HCT116 (cell line): ENCODE measurements at regions not wholly inside any gene's neighbourhood (a gene's known extent, or its start where the extent isn't known, plus 50 kb on each side); places are given as distances from the start of the nearest gene placed in this dataset.

Experiments
- ATAC-seq: fragments of 200-7000 bp; cut with Tn5 transposase; 2 replicates; pipeline ENCODE4 v1.9.1; 2020; ENCODE audit warnings: mild to moderate bottlenecking, moderate library complexity
- BruUV-seq: library from RNA; stranded (reverse); fragments of 400-500 nt; replicated peaks from 2 replicates; lab custom pipeline; 2021; lab: Mats Ljungman, UMichigan
- CTCF ChIA-PET: fragments of 300-600 bp; sonication (Branson Sonifier 250); formaldehyde crosslinking; loops from one replicate; lab custom pipeline; 2021; ENCODE audit warnings: antibody characterized with exemption; lab: Charles Lee
- POLR2A ChIA-PET: fragments of 300-600, 350-600 bp; sonication (Branson Sonifier 250); formaldehyde crosslinking; loops from one replicate; lab custom pipeline; 2021; ENCODE audit warnings: antibody characterized with exemption; lab: Charles Lee
- RAD21 ChIA-PET, 2 experiments: fragments of 300-600 bp; sonication (Branson Sonifier 250); formaldehyde crosslinking; loops; one replicate each; lab custom pipeline; 2023; ENCODE audit warnings: low total read pairs in 2 of 2; ENCODE audit not compliant: uncharacterized antibody in 2 of 2, unreplicated experiment in 2 of 2, low non-redundant PET in 1 of 2; lab: Charles Lee
- DNase-seq: peaks from one replicate; pipeline ENCODE4 v3.0.0-alpha.2; 2010; ENCODE audit warnings: low read depth, low spot score
- H2AFZ ChIP-seq: fragments of 200-600 bp; shearing (Covaris generic), sonication (generic); 2 replicates; pipeline ENCODE4 v1.6.1; 2017; ENCODE audit warnings: low read depth, mixed run types, mixed read lengths, antibody characterized with exemption, low read length; ENCODE audit not compliant: poor library complexity, severe bottlenecking
- H3K27ac ChIP-seq: 2 replicates; pipeline ENCODE4 v1.5.1; 2012; ENCODE audit warnings: low read depth, low read length
- H3K27me3 ChIP-seq: fragments of 200-600 bp; sonication (generic); 2 replicates; pipeline ENCODE4 v1.6.1; 2016; ENCODE audit warnings: mixed run types, low read length, mixed read lengths; ENCODE audit not compliant: insufficient read depth
- H3K36me3 ChIP-seq, 2 experiments: fragments of 200-500 bp in 1 of 2; fragments of 200-600 bp in 1 of 2; sonication (Bioruptor generic) in 1 of 2; sonication (generic) in 1 of 2; 2 replicates each; pipeline versions ENCODE4 v1.5.1 to v1.6.1; 2014 to 2016; ENCODE audit warnings: low read length in 2 of 2, inconsistent platforms in 1 of 2, mixed read lengths in 1 of 2, mixed run types in 1 of 2; ENCODE audit not compliant: insufficient read depth in 2 of 2, control insufficient read depth in 1 of 2
- H3K4me1 ChIP-seq, 2 experiments: fragments of 200-600 bp in 1 of 2; sonication (generic) in 1 of 2; 2 replicates each; pipeline versions ENCODE4 v1.5.1 to v1.6.1; 2012 to 2017; ENCODE audit warnings: low read length in 2 of 2, inconsistent platforms in 1 of 2, mild to moderate bottlenecking in 1 of 2, mixed read lengths in 1 of 2, mixed run types in 1 of 2, moderate library complexity in 1 of 2; ENCODE audit not compliant: insufficient read depth in 2 of 2, control insufficient read depth in 1 of 2
- H3K4me2 ChIP-seq: fragments of 200-600 bp; sonication (generic); 2 replicates; pipeline ENCODE4 v1.6.1; 2017; ENCODE audit warnings: mixed run types, low read length, mixed read lengths
- H3K4me3 ChIP-seq, 2 experiments: fragments of 200-600 bp in 1 of 2; sonication (generic) in 1 of 2; replicated peaks in 1 of 2; 2 replicates each; pipeline ENCODE4 v1.5.1; 2011 to 2016; ENCODE audit warnings: low read length in 2 of 2, control low read depth in 1 of 2, low read depth in 1 of 2, mild to moderate bottlenecking in 1 of 2, mixed read lengths in 1 of 2, mixed run types in 1 of 2
- H3K79me2 ChIP-seq: fragments of 200-600 bp; sonication (generic); 2 replicates; pipeline ENCODE4 v1.6.1; 2017; ENCODE audit warnings: mild to moderate bottlenecking, mixed run types, low read length, moderate library complexity, mixed read lengths; ENCODE audit not compliant: insufficient read depth
- H3K9ac ChIP-seq: fragments of 200-600 bp; sonication (generic); 2 replicates; pipeline ENCODE4 v1.6.1; 2016; ENCODE audit warnings: low read length, mixed read lengths
- H3K9me2 ChIP-seq: fragments of 200-600 bp; sonication (generic), shearing (Covaris generic); 2 replicates; pipeline ENCODE4 v1.6.1; 2017; ENCODE audit warnings: mixed run types, mild to moderate bottlenecking, moderate library complexity; ENCODE audit not compliant: insufficient read depth
- H3K9me3 ChIP-seq, 2 experiments: fragments of 200-500 bp in 1 of 2; fragments of 200-600 bp in 1 of 2; sonication (Bioruptor generic) in 1 of 2; sonication (generic) in 1 of 2; 2 replicates each; pipeline ENCODE4 v1.6.1; 2014 to 2017; ENCODE audit warnings: low read length in 2 of 2, mixed read lengths in 2 of 2, inconsistent platforms in 1 of 2, low read depth in 1 of 2, mild to moderate bottlenecking in 1 of 2, mixed run types in 1 of 2, moderate library complexity in 1 of 2; ENCODE audit not compliant: control insufficient read depth in 1 of 2, insufficient read depth in 1 of 2
- H4K20me1 ChIP-seq: fragments of 200-600 bp; sonication (generic), shearing (Covaris generic); 2 replicates; pipeline ENCODE4 v1.6.1; 2017; ENCODE audit warnings: mixed run types, mild to moderate bottlenecking, moderate library complexity; ENCODE audit not compliant: insufficient read depth
- ATF3 ChIP-seq: IDR thresholded peaks from 2 replicates; pipeline ENCODE4 v1.6.1; 2012
- CEBPB ChIP-seq: IDR thresholded peaks from 2 replicates; pipeline ENCODE4 v1.6.1; 2012; ENCODE audit warnings: low read depth
- EZH2 ChIP-seq: fragments of 200-600 bp; sonication (generic); IDR thresholded peaks from 2 replicates; pipeline ENCODE4 v1.6.1; 2017; ENCODE audit warnings: antibody characterized with exemption, mixed run types
- EZH2phosphoT487 ChIP-seq: fragments of 200-600 bp; IDR thresholded peaks from 2 replicates; pipeline ENCODE4 v1.6.1; 2018; ENCODE audit warnings: antibody characterized with exemption, borderline replicate concordance
- FOSL1 ChIP-seq: IDR thresholded peaks from 2 replicates; pipeline ENCODE4 v1.6.1; 2012; ENCODE audit warnings: low read depth
- JUND ChIP-seq: IDR thresholded peaks from 2 replicates; pipeline ENCODE4 v1.6.1; 2012
- POLR2AphosphoS5 ChIP-seq: IDR thresholded peaks from 2 replicates; pipeline ENCODE4 v1.6.1; 2011; ENCODE audit warnings: mild to moderate bottlenecking, low read depth, low read length, moderate library complexity
- SP1 ChIP-seq: IDR thresholded peaks from 2 replicates; pipeline ENCODE4 v1.6.1; 2012; ENCODE audit warnings: low read depth
- SRF ChIP-seq: IDR thresholded peaks from 2 replicates; pipeline ENCODE4 v1.6.1; 2012; ENCODE audit warnings: low read depth
- ZBTB33 ChIP-seq: IDR thresholded peaks from 2 replicates; pipeline ENCODE4 v1.6.1; 2011; ENCODE audit warnings: mild to moderate bottlenecking, low read length, moderate library complexity; ENCODE audit not compliant: insufficient replicate concordance; ENCODE audit errors: extremely low read depth
- ZFX ChIP-seq: fragments of 450-650 bp; IDR thresholded peaks from 2 replicates; pipeline ENCODE4 v1.6.1; 2017
- ZNF274 ChIP-seq: fragments of 200-500 bp; sonication (Bioruptor generic); IDR thresholded peaks from 2 replicates; pipeline ENCODE4 v1.6.1; 2014; ENCODE audit warnings: mild to moderate bottlenecking, low read depth, low read length, inconsistent platforms
- intact Hi-C: fragments of 100-400 bp; cut with micrococcal nuclease; formaldehyde crosslinking; loops from 2 replicates; pipeline ENCODE4 v1.10.0; 2022
- TF ChIP-seq, protein P1 (sequence below): IDR thresholded peaks from 2 replicates; pipeline ENCODE4 v1.6.1; 2012

DNA sequence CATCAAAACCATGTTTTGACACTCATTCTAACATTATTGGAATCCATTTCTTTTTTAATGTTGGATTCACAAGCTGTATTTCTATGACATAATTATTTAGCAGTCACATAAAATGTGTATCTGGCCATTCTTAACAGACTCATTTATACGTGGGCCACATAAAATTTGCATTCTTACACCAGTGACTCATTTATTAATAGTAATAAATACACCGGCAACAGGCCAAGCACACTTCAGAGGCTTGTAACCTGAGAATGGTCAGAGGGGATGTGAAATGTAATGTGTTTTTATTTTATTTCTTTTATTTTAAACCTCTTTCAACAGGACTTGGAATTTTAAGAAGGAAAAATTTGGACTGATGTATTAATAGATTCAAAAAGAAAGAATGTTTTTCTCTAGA, 384.9 kb upstream of the RARB start (continued):
- no peak for TF ChIP-seq JUND

DNA sequence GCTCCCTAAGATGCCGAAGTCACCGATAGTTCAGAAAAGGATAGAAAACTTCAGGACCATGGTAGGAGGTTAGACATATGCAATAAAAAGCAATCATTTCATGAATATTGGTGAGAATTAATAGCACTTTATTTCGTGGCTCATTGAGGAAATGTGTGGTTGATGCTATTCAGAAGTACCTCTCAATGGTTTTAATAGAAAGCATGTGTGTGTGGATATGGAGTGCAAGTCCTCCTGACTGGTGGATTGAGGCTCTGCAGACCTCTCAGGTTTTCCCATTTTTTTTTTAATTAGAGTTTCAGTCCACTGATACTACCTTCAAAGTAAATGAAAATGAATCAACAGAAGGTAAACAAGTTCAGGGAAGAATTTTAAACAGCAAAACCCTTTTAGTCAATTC, 384.3 kb upstream of the RARB start:
- peaks cover 10% of the 10 kb centered on the region; the same call in 1 of the 2 replicates for H3K27me3 ChIP-seq
- intact Hi-C loops: no loop called here
- no peaks in the 10 kb centered on the region for H3K9me2 ChIP-seq
- H3K4me3 ChIP-seq: no peak overlapping the region
- H3K79me2 ChIP-seq: no peaks in the 10 kb centered on the region
- no peak for DNase-seq
- no peak overlapping the region for H3K4me2 ChIP-seq
- no peak for ATAC-seq
- no peak overlapping the region for H3K27ac ChIP-seq
- BruUV-seq: no TSS peak
- no peak overlapping the region for H2AFZ ChIP-seq
- no peak overlapping the region for H3K9ac ChIP-seq
- no peaks in the 10 kb centered on the region for H3K36me3 ChIP-seq
- TF ChIP-seq CEBPB (no peak), FOSL1 (no peak), SP1 (no peak), EZH2phosphoT487 (no peak), POLR2AphosphoS5 (no peak), EZH2 (no peak), ATF3 (no peak), SRF (no peak), ZNF274 (no peak), ZFX (no peak), ZBTB33 (no peak)
- TF ChIP-seq, protein P1, sequence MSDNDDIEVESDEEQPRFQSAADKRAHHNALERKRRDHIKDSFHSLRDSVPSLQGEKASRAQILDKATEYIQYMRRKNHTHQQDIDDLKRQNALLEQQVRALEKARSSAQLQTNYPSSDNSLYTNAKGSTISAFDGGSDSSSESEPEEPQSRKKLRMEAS: no peak
- H3K4me1 ChIP-seq: no peaks in the 10 kb centered on the region
- no peaks in the 10 kb centered on the region for H4K20me1 ChIP-seq
- no peaks in the 10 kb centered on the region for H3K9me3 ChIP-seq
- ChIA-PET CTCF (interaction anchor here (3.1 kb wide), 1 partner anchor 10 kb away, joined by 15 read pairs; no protein-coding TSS in a partner anchor), RAD21 (no interaction called here), POLR2A (no interaction called here)
